ENCODE measurements at regions not wholly inside any gene's neighbourhood (a gene's known extent, or its start where the extent isn't known, plus 50 kb on each side); places are given as distances from the start of the nearest gene placed in this dataset.

GRCh38 chr3:77868725-77869124 is 828.8 kb downstream of the ROBO2 start:
- no peak for TF ChIP-seq CTCF (IDR thresholded peaks at IDR 0.05)
- no peak for TF ChIP-seq POLR2A (IDR thresholded peaks at IDR 0.05)

Measured in vagina (tissue), 2 donors.